OCI-LY1 (cell line): ENCODE measurements at regions not wholly inside any gene's neighbourhood (a gene's known extent, or its start where the extent isn't known, plus 50 kb on each side); places are given as distances from the start of the nearest gene placed in this dataset.

ENCODE experiments used
- EZH2 ChIP-seq: fragments of 200-600 bp; sonication (generic), shearing (Covaris generic); IDR thresholded peaks from 2 replicates; pipeline ENCODE4 v1.8.0; 2017; ENCODE audit warnings: borderline replicate concordance, mixed run types, mild to moderate bottlenecking, antibody characterized with exemption, low read length, moderate library complexity, mixed read lengths
- TF ChIP-seq, protein P1 (sequence below): fragments of 200-600 bp; sonication (generic), shearing (Covaris generic); IDR thresholded peaks from 2 replicates; pipeline ENCODE4 v1.5.1; 2017; ENCODE audit warnings: mild to moderate bottlenecking, antibody characterized with exemption, low read length, moderate library complexity, mixed read lengths

DNA sequence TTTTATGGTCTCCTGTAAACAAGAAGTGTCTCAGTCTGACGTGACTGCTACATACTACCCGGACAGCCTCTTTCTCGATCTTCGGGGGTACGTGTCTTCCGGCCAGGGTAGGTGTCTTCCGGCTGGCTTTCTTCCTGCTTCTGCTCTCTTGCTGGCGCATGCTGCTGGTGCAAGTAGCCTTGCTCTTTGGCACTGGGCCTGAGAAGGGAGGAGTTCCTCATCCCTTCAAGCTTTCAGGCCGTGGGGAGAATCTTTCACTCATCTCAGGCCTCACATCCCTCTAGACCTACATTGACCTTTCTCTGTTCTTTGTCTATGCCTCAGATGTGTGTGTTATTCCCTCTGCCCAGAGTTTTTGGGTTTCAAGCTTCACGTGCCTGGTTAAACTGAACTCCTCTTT, 130.4 kb downstream of the JCAD start:
- TF ChIP-seq, protein P1, sequence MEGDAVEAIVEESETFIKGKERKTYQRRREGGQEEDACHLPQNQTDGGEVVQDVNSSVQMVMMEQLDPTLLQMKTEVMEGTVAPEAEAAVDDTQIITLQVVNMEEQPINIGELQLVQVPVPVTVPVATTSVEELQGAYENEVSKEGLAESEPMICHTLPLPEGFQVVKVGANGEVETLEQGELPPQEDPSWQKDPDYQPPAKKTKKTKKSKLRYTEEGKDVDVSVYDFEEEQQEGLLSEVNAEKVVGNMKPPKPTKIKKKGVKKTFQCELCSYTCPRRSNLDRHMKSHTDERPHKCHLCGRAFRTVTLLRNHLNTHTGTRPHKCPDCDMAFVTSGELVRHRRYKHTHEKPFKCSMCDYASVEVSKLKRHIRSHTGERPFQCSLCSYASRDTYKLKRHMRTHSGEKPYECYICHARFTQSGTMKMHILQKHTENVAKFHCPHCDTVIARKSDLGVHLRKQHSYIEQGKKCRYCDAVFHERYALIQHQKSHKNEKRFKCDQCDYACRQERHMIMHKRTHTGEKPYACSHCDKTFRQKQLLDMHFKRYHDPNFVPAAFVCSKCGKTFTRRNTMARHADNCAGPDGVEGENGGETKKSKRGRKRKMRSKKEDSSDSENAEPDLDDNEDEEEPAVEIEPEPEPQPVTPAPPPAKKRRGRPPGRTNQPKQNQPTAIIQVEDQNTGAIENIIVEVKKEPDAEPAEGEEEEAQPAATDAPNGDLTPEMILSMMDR, result no peak
- no peak for TF ChIP-seq EZH2
